Activated T-helper 2 cell treated with anti-CD3 and anti-CD28 coated beads, Interferon-gamma antibody, Interleukin-2, Interleukin-4, amounts not matched to agents 10 μg/mL and 5 μg/mL and 100 μg/mL, durations not matched to agents 14 hours and 24 hours and 36 hours (primary cell): ENCODE measurements at regions not wholly inside any gene's neighbourhood (a gene's known extent, or its start where the extent isn't known, plus 50 kb on each side); places are given as distances from the start of the nearest gene placed in this dataset.
"Not testable (repeated sequence)": the region's sequence is repeated elsewhere in the genome, so short reads cannot be mapped to it uniquely, and the experiment has no call there.

Experiments used
- DNase-seq: peaks from one replicate; pipeline ENCODE4 v3.0.0; 2021; ENCODE audit warnings: low spot score
- H3K27ac Mint-ChIP-seq: one replicate; pipeline ENCODE4 v1.8.0; 2021; ENCODE audit warnings: mixed read lengths
- H3K27me3 Mint-ChIP-seq: one replicate; pipeline ENCODE4 v1.8.0; 2021; ENCODE audit warnings: low read depth, mixed read lengths
- H3K36me3 Mint-ChIP-seq: one replicate; pipeline ENCODE4 v1.8.0; 2021; ENCODE audit warnings: low read depth, mixed read lengths
- H3K4me1 Mint-ChIP-seq: one replicate; pipeline ENCODE4 v1.8.0; 2021; ENCODE audit warnings: low read depth, mixed read lengths
- H3K4me3 Mint-ChIP-seq: one replicate; pipeline ENCODE4 v1.8.0; 2021; ENCODE audit warnings: low read depth, mild to moderate bottlenecking, moderate library complexity, mixed read lengths
- H3K9me3 Mint-ChIP-seq: one replicate; pipeline ENCODE4 v1.8.0; 2021; ENCODE audit warnings: mixed read lengths
- intact Hi-C: fragments of 100-400 bp; cut with micrococcal nuclease; formaldehyde crosslinking; loops from one replicate; pipeline ENCODE4 v1.15.1; 2023

GRCh38 chr18:1436199-1436598, 531.5 kb downstream of the ADCYAP1 start:
- intact Hi-C loops: no loop called here

GRCh38 chr18:1438458-1438910, 533.8 kb downstream of the ADCYAP1 start:
- H3K9me3 Mint-ChIP-seq: no peaks in the 10 kb centered on the region
- intact Hi-C loops: no loop called here
- no peak overlapping the region for H3K27ac Mint-ChIP-seq
- no peaks in the 10 kb centered on the region for H3K27me3 Mint-ChIP-seq
- DNase-seq: no peak
- H3K4me3 Mint-ChIP-seq: no peak overlapping the region
- no peaks in the 10 kb centered on the region for H3K36me3 Mint-ChIP-seq
- no peaks in the 10 kb centered on the region for H3K4me1 Mint-ChIP-seq

More at GRCh38 chr18:1436199-1436598, 531.5 kb downstream of the ADCYAP1 start:
- H3K27ac Mint-ChIP-seq: no peak overlapping the region
- no peak for DNase-seq
- H3K4me3 Mint-ChIP-seq: no peak overlapping the region
- no peaks in the 10 kb centered on the region for H3K27me3 Mint-ChIP-seq
- H3K4me1 Mint-ChIP-seq: no peaks in the 10 kb centered on the region
- H3K9me3 Mint-ChIP-seq: no peaks in the 10 kb centered on the region
- no peaks in the 10 kb centered on the region for H3K36me3 Mint-ChIP-seq

- Mint-ChIP-seq H3K27me3 (no peaks in the 10 kb centered on the region), H3K4me3 (no peak overlapping the region), H3K36me3 (no peaks in the 10 kb centered on the region), H3K9me3 (no peaks in the 10 kb centered on the region), H3K4me1 (no peaks in the 10 kb centered on the region), H3K27ac (no peak overlapping the region)
- DNase-seq: no peak
- intact Hi-C loops: no loop called here
Observed at GRCh38 chr18:1438967-1439366, 534.3 kb downstream of the ADCYAP1 start.

GRCh38 chr18:1444062-1444461, 539.4 kb downstream of the ADCYAP1 start:
- H3K9me3 Mint-ChIP-seq, intact Hi-C loops, H3K27ac Mint-ChIP-seq, H3K4me3 Mint-ChIP-seq, H3K27me3 Mint-ChIP-seq, H3K4me1 Mint-ChIP-seq, H3K36me3 Mint-ChIP-seq, DNase-seq: not testable (repeated sequence)

- H3K36me3 Mint-ChIP-seq: no peaks in the 10 kb centered on the region
- no peaks in the 10 kb centered on the region for H3K4me1 Mint-ChIP-seq
- H3K4me3 Mint-ChIP-seq: no peak overlapping the region
- intact Hi-C loops: no loop called here
- no peak overlapping the region for H3K27ac Mint-ChIP-seq
- DNase-seq: no peak
- H3K9me3 Mint-ChIP-seq: no peaks in the 10 kb centered on the region
- no peaks in the 10 kb centered on the region for H3K27me3 Mint-ChIP-seq
Observed at GRCh38 chr18:1446765-1447164, 542.1 kb downstream of the ADCYAP1 start.

DNA sequence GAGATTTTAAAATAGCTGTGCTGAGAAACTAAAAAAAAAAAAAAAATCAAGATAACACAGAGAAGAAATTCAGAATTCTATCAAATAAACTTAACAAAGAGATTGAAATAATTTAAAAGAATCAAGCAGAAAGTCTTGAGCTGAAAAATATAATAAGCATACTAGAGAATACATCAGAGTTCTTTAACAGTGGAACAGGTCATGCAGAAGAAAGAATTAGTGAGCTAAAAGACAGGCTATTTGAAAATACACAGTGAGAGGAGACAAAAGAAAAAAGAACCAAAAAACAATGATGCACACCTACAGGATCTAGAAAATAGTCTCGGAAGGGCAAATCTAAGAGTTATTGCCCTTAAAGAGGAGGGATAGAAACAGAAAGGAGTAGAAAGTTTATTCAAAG, 548.1 kb downstream of the ADCYAP1 start:
- Mint-ChIP-seq H3K9me3 (peaks cover 30% of the 10 kb centered on the region), H3K27me3 (no peaks in the 10 kb centered on the region), H3K27ac (no peak overlapping the region), H3K36me3 (no peaks in the 10 kb centered on the region), H3K4me1 (no peaks in the 10 kb centered on the region), H3K4me3 (no peak overlapping the region)
- DNase-seq: no peak
- intact Hi-C loops: no loop called here

- intact Hi-C loops: no loop called here
- no peak for DNase-seq
- Mint-ChIP-seq H3K27ac (no peak overlapping the region), H3K36me3 (no peaks in the 10 kb centered on the region), H3K4me3 (no peak overlapping the region), H3K27me3 (no peaks in the 10 kb centered on the region), H3K9me3 (peaks cover 33% of the 10 kb centered on the region), H3K4me1 (no peaks in the 10 kb centered on the region)
Observed at GRCh38 chr18:1455605-1456004, 550.9 kb downstream of the ADCYAP1 start.

DNA sequence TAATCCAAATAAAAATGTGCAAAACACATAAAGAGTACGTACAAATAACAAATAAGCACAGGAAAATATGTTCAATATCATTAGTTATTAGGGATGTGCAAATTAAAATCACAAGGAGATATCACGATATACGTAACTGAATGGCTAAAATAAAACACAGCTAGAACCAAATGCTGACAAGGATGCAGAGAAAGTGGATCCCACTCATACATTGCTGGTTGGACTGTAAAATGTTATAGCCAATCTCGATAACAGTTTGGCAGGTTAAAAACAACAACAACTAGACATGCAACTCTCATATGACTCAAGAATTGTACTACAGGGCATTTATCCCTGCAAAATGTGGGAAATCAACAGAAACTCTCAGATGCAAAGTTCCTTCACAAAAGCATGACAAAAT, 553.9 kb downstream of the ADCYAP1 start:
- DNase-seq: no peak
- Mint-ChIP-seq H3K4me1 (no peaks in the 10 kb centered on the region), H3K9me3 (peaks cover 25% of the 10 kb centered on the region), H3K36me3 (no peaks in the 10 kb centered on the region), H3K4me3 (no peak overlapping the region), H3K27ac (no peak overlapping the region), H3K27me3 (no peaks in the 10 kb centered on the region)
- intact Hi-C loops: no loop called here

- Mint-ChIP-seq H3K4me3 (no peak overlapping the region), H3K4me1 (peaks cover 1% of the 10 kb centered on the region), H3K9me3 (peaks cover 6% of the 10 kb centered on the region), H3K27me3 (no peaks in the 10 kb centered on the region), H3K36me3 (no peaks in the 10 kb centered on the region), H3K27ac (no peak overlapping the region)
- DNase-seq: no peak
- intact Hi-C loops: no loop called here
Observed at GRCh38 chr18:1463981-1464380, 559.3 kb downstream of the ADCYAP1 start.

GRCh38 chr18:1464444-1465217, 560.0 kb downstream of the ADCYAP1 start:
- DNase-seq: no peak
- intact Hi-C loops: no loop called here
- Mint-ChIP-seq H3K27ac (no peak overlapping the region), H3K9me3 (peaks cover 6% of the 10 kb centered on the region), H3K27me3 (no peaks in the 10 kb centered on the region), H3K4me3 (no peak overlapping the region), H3K36me3 (no peaks in the 10 kb centered on the region), H3K4me1 (peaks cover 1% of the 10 kb centered on the region)

DNA sequence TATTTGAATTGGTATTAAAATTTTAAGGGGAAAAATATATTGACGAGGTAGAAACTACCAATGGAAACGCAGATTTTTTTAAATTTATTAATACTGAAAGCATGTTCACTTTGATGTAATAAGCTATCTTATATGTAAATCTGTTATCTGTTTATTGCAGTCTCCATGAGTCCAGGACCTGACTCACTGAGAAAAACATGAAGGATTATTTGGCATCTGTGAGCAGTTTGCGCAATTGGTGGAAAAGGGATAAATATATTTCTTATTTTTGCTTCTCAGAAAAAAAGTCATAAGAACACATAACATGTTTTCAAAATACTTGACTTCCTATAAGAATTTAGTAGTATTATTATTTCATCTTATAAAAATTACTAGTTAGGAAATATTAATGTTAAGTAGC, 561.4 kb downstream of the ADCYAP1 start:
- intact Hi-C loops: no loop called here
- Mint-ChIP-seq H3K4me3 (no peak overlapping the region), H3K27me3 (no peaks in the 10 kb centered on the region), H3K9me3 (peaks cover 1% of the 10 kb centered on the region), H3K4me1 (peaks cover 1% of the 10 kb centered on the region), H3K36me3 (no peaks in the 10 kb centered on the region), H3K27ac (no peak overlapping the region)
- no peak for DNase-seq

DNA sequence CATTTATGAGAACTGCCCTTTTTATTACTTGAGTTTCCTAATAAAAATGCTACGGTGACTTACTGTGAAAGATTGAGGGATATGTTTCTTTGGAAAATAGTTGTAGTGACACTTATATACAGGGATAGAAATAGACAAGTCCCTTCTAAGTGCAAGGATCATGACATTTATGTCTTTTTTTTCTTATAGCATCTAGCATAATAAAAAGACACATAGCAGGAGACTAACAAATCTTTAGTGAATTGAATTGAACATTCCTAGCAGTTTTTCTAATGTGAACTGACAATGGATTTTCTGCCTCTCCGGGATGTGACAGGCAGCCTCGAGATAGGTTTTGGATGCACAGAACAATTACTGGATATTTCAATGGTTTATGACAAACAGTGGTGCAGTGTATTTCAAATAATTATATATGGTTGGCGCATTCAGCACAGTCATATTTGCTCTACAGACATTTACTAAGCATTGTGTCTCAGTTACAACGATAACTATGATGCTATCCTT, 562.8 kb downstream of the ADCYAP1 start:
- H3K27me3 Mint-ChIP-seq: no peaks in the 10 kb centered on the region
- peaks cover 1% of the 10 kb centered on the region for H3K4me1 Mint-ChIP-seq
- intact Hi-C loops: no loop called here
- no peak overlapping the region for H3K4me3 Mint-ChIP-seq
- H3K27ac Mint-ChIP-seq: no peak overlapping the region
- no peaks in the 10 kb centered on the region for H3K36me3 Mint-ChIP-seq
- no peaks in the 10 kb centered on the region for H3K9me3 Mint-ChIP-seq
- DNase-seq: no peak

- intact Hi-C loops: no loop called here
- H3K36me3 Mint-ChIP-seq: no peaks in the 10 kb centered on the region
- DNase-seq: no peak
Observed at GRCh38 chr18:1468550-1468949, 563.9 kb downstream of the ADCYAP1 start.

More at GRCh38 chr18:1468550-1468949, 563.9 kb downstream of the ADCYAP1 start:
- Mint-ChIP-seq H3K4me3 (no peak overlapping the region), H3K27me3 (no peaks in the 10 kb centered on the region), H3K27ac (no peak overlapping the region), H3K4me1 (peaks cover 1% of the 10 kb centered on the region), H3K9me3 (no peaks in the 10 kb centered on the region)
